IgD-negative memory B cell (primary cell): ENCODE measurements at regions not wholly inside any gene's neighbourhood (a gene's known extent, or its start where the extent isn't known, plus 50 kb on each side); places are given as distances from the start of the nearest gene placed in this dataset.
"Not testable (repeated sequence)": the region's sequence is repeated elsewhere in the genome, so short reads cannot be mapped to it uniquely, and the experiment has no call there.

Experiments used
- H3K27ac Mint-ChIP-seq, 3 donors: one replicate each; pipeline ENCODE4 v1.8.0; 2020 to 2022; ENCODE audit warnings: mild to moderate bottlenecking in 3 of 3, mixed read lengths in 3 of 3, moderate library complexity in 1 of 3
- H3K27me3 Mint-ChIP-seq: one replicate; pipeline ENCODE4 v1.8.0; 2021; ENCODE audit warnings: mixed read lengths
- H3K36me3 Mint-ChIP-seq: one replicate; pipeline ENCODE4 v1.8.0; 2020; ENCODE audit warnings: mild to moderate bottlenecking, mixed read lengths
- H3K4me1 Mint-ChIP-seq, 3 donors: one replicate each; pipeline ENCODE4 v1.8.0; 2020 to 2022; ENCODE audit warnings: mixed read lengths in 3 of 3, mild to moderate bottlenecking in 1 of 3
- H3K4me3 Mint-ChIP-seq, 4 donors: one replicate each; pipeline ENCODE4 v1.8.0; 2020 to 2022; ENCODE audit warnings: mild to moderate bottlenecking in 4 of 4, mixed read lengths in 4 of 4, moderate library complexity in 3 of 4
- H3K9me3 Mint-ChIP-seq, 3 donors: one replicate each; pipeline ENCODE4 v1.8.0; 2020 to 2021; ENCODE audit warnings: mixed read lengths in 3 of 3, mild to moderate bottlenecking in 1 of 3

DNA sequence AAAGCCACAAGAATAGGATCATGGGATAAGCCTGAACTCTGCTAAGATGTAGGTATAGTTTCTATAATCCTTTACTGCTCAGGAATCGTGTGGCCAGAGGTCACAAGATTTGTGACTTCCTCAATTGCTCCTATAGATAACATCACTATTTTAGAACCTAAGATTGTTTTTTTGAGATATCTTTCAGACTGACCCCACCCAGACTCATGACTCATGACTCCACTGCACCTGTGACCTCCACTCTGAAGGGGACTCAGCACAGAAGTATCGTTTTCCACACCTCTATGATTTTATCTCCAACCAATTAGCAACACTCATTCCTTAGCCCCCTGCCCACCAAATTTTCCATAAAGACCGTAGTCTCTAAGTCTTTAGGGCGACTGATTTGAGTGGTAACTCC is 124.5 kb upstream of the KCNK1 start:
- Mint-ChIP-seq H3K9me3 (peaks cover 0 to 11% (median 8%) of the 10 kb centered on the region in 3 donors), H3K27me3 (peaks cover 3% of the 10 kb centered on the region), H3K4me3 (no peak overlapping the region), H3K27ac (no peak overlapping the region), H3K36me3 (peaks cover 3% of the 10 kb centered on the region), H3K4me1 (peaks cover 0 to 2% (median 0%) of the 10 kb centered on the region in 3 donors)

DNA sequence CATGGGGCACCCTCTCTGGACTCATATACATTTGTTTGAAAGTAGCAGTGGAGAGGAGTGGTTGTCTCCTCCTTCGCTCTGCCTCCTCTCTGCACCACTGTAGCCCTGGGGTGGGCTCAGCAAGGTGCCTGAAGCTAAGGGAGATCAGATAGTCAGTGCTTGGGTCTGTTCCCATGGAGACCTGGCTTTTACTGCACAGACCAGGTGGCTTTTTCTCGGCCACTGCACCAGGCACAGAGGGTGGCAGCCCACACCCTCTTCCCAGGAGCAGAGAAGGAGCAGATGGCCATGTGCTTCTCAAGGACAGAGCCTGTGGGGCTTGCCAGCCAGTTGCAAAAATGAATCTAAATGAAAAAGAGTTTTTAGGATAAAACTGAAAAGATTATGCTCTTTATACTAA is 123.4 kb upstream of the KCNK1 start:
- Mint-ChIP-seq H3K4me1 (peaks cover 0 to 2% (median 0%) of the 10 kb centered on the region in 3 donors), H3K9me3 (peaks cover 0 to 8% (median 8%) of the 10 kb centered on the region in 3 donors), H3K36me3 (peaks cover 3% of the 10 kb centered on the region), H3K27me3 (peaks cover 3% of the 10 kb centered on the region), H3K4me3 (no peak overlapping the region), H3K27ac (no peak overlapping the region)

DNA sequence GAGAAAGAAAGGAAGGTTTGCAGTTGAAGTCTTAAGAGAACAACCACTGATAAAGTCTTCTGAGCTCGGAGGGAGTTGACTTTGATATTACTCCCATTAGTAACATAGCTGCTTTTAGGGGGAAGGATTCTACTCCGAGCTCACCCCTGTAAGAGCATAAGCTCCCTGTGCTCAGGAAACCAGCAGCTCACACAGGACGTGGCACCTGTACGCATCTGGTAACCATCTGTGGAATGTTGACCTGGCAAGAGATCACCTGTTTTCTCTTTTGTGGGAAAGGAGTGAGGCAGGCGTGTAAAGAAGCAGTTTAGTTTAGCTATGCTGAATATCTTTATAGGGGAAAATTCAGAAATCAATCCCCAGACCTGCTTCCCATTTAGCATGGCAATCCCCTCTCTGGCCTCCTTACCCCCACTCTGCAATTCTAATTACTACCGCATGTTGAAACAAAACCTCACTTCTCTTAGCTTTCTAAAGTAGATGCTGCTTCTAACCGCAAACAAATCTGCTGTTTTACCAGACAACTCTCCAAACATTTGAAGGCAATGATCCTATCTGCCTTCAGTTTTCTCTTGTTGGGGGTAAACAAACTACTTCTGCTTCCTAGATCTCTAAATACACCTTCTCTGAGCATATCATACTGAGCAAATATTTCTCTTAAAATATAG is 121.8 kb upstream of the KCNK1 start:
- Mint-ChIP-seq H3K36me3 (peaks cover 3% of the 10 kb centered on the region), H3K4me3 (no peak overlapping the region), H3K27ac (no peak overlapping the region), H3K27me3 (peaks cover under 1% of the 10 kb centered on the region), H3K4me1 (peaks cover 0 to 2% (median 0%) of the 10 kb centered on the region in 3 donors), H3K9me3 (peaks cover 0 to 8% (median 7%) of the 10 kb centered on the region in 3 donors)

DNA sequence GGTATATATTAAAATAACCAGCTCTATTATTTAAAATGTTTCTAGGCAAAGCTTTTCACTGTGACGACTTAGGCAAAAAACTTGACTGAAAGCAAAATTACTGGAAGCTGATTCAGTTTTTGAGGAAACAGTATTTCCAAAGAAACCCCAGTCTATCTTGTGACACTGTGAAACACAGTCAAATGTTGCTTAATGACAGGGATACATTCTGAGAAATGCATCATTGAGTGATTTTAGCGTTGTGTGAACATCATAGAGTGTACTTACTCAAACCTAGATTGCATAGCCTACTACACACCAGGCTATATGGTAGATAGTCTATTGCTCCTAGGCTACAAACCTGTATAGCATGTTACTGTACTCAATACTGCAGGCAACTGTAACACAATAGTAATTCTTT is 116.9 kb upstream of the KCNK1 start:
- Mint-ChIP-seq H3K4me3 (no peak overlapping the region), H3K4me1 (peaks cover 0 to 2% (median 0%) of the 10 kb centered on the region in 3 donors), H3K9me3 (no peaks in the 10 kb centered on the region), H3K27me3 (no peaks in the 10 kb centered on the region), H3K36me3 (no peaks in the 10 kb centered on the region), H3K27ac (no peak overlapping the region)

DNA sequence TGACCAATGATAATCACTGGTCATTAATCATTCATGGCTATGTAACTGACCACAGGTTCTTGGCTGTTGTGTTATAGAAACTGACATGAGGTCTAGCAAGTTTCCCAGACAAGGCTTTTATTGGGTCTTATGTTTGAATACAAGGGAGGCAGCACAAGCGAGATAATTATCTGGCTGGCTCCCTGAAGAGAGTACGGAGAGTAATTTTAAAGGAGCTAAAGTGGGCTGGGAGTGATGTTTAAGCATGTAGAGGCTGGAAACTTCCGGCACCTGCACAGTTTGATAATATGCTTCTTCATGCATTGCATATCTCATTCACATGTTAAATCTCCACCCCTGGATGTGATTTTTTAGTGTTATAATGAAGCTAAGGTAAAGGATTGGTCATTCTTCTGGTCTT is 116.2 kb upstream of the KCNK1 start:
- H3K4me3 Mint-ChIP-seq, result no peak overlapping the region

DNA sequence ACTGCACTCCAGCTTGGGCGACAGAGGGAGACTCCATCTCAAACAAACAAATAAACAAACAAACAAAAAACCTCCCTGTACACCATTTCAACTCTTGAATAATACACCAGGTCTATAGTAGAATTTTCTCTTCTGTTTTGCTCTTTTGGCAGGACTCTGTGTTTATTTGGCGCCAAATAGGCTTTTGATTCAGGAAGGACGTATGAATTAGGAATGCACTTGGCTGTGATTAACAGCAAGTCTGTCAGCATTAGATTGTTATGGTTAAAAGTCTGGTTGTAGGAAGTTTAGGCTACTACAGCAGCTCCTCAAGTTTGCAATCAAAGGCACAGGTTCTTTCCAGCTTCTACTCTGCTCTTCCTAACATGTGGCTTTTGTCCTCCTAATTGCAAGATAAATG is 113.8 kb upstream of the KCNK1 start:
- no peak overlapping the region for H3K27ac Mint-ChIP-seq
- H3K4me1 Mint-ChIP-seq, result peaks cover 0 to 2% (median 0%) of the 10 kb centered on the region in 3 donors
- no peaks in the 10 kb centered on the region for H3K36me3 Mint-ChIP-seq
- H3K4me3 Mint-ChIP-seq, result no peak overlapping the region
- no peaks in the 10 kb centered on the region for H3K27me3 Mint-ChIP-seq
- peaks cover 0 to 2% (median 0%) of the 10 kb centered on the region in 3 donors for H3K9me3 Mint-ChIP-seq

More for the DNA sequence above, 116.2 kb upstream of the KCNK1 start:
- Mint-ChIP-seq H3K9me3 (peaks cover 0 to 2% (median 0%) of the 10 kb centered on the region in 3 donors), H3K4me1 (peaks cover 0 to 2% (median 0%) of the 10 kb centered on the region in 3 donors), H3K27me3 (no peaks in the 10 kb centered on the region), H3K27ac (no peak overlapping the region), H3K36me3 (no peaks in the 10 kb centered on the region)

DNA sequence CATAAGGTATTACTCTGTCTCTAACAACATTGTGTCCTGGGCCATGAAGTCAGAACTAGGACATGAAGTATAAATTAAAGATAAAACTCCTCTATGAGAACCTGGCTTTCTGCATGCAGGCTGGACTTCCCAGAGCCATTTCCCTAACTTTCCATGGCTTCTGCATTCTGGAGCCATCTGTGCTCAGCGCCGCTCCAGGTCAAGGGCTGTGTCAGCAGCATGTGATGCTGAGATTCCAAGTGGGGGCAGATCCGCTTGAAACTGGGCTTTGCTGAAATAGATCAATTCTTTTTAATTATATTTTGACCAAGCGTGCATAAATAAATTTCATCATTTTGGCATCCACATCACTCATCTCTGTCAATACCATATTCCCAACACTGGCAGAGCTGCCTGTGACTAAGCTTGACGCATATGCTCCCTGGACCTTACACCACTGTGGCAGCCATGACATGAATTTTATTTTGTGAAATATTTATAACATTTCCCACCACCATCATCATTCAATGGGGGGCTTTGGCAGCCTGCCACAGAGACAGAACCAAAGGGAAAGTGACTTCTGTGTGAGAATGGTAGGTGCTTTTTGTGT is 110.4 kb upstream of the KCNK1 start:
- H3K36me3 Mint-ChIP-seq, result no peaks in the 10 kb centered on the region
- H3K27ac Mint-ChIP-seq, result peak overlapping the region in 1 of 3 donors; percentile 71
- no peak overlapping the region for H3K4me3 Mint-ChIP-seq
- no peaks in the 10 kb centered on the region for H3K27me3 Mint-ChIP-seq
- H3K4me1 Mint-ChIP-seq, result peaks cover 0 to 2% (median 0%) of the 10 kb centered on the region in 3 donors
- H3K9me3 Mint-ChIP-seq, result peaks cover 0 to 5% (median 3%) of the 10 kb centered on the region in 3 donors

DNA sequence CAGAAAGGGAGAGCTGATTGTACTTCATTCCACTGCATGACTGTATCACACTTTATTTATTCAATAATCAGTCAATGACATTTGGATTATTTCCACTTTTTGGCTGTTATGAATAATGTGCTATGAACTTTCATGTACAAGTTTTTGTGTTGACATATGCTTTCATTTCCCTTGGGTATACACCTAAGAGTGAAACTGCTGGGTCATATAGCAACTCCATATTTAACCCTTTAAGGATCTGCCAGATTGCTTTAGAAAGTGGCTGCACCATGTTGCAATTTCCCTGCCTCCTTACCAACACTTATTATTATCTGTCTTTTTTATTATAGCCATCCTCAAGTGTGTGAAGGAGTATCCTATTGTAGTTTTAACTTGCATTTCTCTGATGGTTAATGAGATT is 108.8 kb upstream of the KCNK1 start:
- Mint-ChIP-seq H3K4me1 (peaks cover 0 to 2% (median 0%) of the 10 kb centered on the region in 3 donors), H3K4me3 (no peak overlapping the region), H3K36me3 (no peaks in the 10 kb centered on the region), H3K27ac (no peak overlapping the region), H3K27me3 (no peaks in the 10 kb centered on the region), H3K9me3 (peaks cover 0 to 5% (median 3%) of the 10 kb centered on the region in 3 donors)

DNA sequence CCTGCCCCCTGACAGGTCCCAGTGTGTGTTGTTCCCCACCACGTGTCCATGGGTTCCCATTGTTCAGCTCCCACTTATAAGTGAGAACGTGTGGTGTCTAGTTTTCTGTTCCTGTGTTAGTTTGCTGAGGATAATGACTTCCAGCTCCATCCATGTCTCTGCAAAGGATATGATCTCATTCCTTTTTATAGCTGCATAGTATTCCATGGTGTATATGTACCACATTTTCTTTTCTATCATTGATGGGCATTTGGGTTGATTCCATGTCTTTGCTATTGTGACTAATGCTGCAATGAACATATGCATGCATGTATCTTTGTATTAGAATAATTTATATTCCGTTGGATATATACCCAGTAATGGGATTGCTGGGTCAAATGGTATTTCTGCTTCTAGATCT is 108.0 kb upstream of the KCNK1 start:
- not testable (repeated sequence) for H3K36me3 Mint-ChIP-seq, H3K9me3 Mint-ChIP-seq, H3K4me1 Mint-ChIP-seq, H3K27me3 Mint-ChIP-seq, H3K27ac Mint-ChIP-seq
- H3K4me3 Mint-ChIP-seq, result peak overlapping the region in 1 of 4 donors; percentile 22

DNA sequence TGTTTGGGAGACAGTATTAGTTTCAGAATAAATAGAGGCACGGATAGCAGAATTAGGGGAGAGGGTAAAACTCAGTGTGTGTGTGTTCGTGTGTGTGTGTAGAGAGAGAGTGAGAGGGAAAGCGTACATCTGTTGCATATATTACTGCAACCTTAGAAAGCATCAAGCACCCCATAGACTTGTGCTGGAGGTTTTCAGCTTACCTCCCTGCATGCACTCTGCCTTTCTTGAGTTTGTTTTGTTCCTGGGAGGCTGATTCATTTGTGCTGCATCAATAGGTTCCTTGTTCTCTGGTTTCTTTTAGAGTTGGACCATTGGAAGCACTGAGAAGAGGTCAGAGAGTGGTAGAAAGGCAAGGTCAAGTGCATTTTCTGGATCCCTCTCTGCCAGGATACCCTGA is 104.4 kb upstream of the KCNK1 start:
- no peak overlapping the region for H3K4me3 Mint-ChIP-seq
- peaks cover 0 to 5% (median 3%) of the 10 kb centered on the region in 3 donors for H3K9me3 Mint-ChIP-seq
- no peak overlapping the region for H3K27ac Mint-ChIP-seq
- peaks cover 0 to 1% (median 0%) of the 10 kb centered on the region in 3 donors for H3K4me1 Mint-ChIP-seq
- no peaks in the 10 kb centered on the region for H3K27me3 Mint-ChIP-seq
- H3K36me3 Mint-ChIP-seq, result no peaks in the 10 kb centered on the region

DNA sequence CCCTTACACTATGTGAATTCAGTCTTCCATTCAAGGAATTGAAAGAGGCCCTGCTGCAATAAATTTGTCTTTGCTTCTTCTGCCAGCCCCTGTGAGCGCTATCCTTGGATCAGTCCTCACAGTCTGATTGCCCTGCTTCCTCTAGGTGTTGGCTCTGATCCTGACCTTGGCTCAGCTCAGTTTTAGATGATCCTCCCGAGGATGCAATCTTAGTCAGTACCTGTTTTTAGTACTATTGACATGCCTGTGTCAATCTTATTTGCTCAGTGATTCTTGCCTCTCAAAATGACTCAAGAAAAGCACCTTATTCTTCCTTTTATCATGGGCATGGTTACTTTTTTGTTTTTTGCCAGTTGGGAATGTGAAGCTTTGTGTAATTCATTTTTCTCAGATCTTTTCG is 101.4 kb upstream of the KCNK1 start:
- H3K36me3 Mint-ChIP-seq, result no peaks in the 10 kb centered on the region
- H3K27me3 Mint-ChIP-seq, result no peaks in the 10 kb centered on the region

DNA sequence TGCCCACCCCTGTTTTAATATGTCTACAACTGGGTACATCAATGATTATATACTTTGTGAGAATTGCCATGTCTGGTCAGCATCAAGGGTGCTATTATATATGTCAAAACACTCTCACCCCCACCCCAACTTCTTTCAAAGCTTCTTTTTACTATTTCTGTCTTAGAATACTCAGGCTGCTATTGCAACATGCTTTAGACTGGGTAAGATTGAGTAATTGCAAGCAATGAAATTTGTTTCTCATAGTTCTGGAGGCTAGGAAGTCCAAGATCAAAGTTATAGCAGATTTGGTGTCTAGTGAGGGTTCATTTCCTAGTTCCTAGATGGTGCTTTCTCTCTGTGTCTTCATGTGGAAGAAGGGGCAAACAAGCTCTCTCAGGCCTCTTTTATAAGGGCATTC is 100.5 kb upstream of the KCNK1 start:
- no peaks in the 10 kb centered on the region for H3K27me3 Mint-ChIP-seq
- H3K4me3 Mint-ChIP-seq, result no peak overlapping the region
- no peaks in the 10 kb centered on the region for H3K36me3 Mint-ChIP-seq
- peaks cover 0 to 3% (median under 1%) of the 10 kb centered on the region in 3 donors for H3K9me3 Mint-ChIP-seq
- no peak overlapping the region for H3K27ac Mint-ChIP-seq
- H3K4me1 Mint-ChIP-seq, result peaks cover 0 to under 1% (median under 1%) of the 10 kb centered on the region in 3 donors

More for the DNA sequence above, 101.4 kb upstream of the KCNK1 start:
- no peak overlapping the region for H3K4me3 Mint-ChIP-seq
- H3K9me3 Mint-ChIP-seq, result peaks cover 0 to 2% (median 0%) of the 10 kb centered on the region in 3 donors
- no peaks in the 10 kb centered on the region for H3K4me1 Mint-ChIP-seq
- H3K27ac Mint-ChIP-seq, result no peak overlapping the region

DNA sequence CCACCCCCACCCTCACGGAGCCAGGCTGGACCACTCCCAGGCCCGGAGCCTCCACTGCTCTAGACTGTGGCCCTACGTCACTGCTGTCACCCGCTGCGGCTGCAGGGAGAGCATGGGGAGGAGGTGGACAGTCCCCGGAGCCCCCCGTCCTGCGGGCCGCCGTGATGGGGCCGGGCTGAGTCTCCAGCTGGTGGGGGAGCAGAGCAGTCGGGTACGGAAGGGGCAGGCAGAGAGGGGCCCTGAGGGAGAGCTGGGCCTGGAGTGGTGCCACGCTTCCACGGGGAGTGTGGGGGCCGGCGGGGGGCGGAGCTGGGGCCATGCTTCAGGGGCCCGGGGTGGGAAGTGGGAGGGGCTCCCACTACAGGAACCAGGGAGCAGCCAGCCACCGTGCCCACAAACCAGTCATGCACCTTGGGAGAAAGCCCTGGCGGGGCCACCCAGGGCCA is 98.9 kb upstream of the KCNK1 start:
- Mint-ChIP-seq H3K4me3 (no peak overlapping the region), H3K9me3 (peaks cover 0 to 3% (median 1%) of the 10 kb centered on the region in 3 donors), H3K36me3 (no peaks in the 10 kb centered on the region), H3K27ac (no peak overlapping the region), H3K27me3 (no peaks in the 10 kb centered on the region), H3K4me1 (peaks cover 0 to 2% (median 2%) of the 10 kb centered on the region in 3 donors)

DNA sequence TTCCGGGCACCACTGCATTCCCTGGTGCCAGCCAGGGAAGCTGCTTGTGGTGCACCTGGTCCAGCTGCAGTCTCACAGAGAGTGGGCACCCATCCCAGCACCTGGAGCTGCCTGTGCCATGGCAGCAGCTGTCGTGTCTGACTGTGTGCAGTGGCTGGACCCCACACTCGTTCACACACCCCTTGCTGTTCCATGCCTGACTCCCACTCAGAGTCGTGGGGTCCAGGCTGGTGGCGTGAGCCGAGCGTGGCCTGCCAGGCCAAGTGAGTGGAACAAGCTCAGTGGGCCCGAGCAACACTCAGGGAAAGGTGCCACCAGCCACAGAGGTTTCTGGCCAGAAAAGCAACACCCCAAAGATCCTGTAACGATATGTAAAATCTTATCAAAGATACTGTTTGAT is 97.2 kb upstream of the KCNK1 start:
- Mint-ChIP-seq H3K4me3 (no peak overlapping the region), H3K27ac (no peak overlapping the region), H3K9me3 (peaks cover 0 to 2% (median 1%) of the 10 kb centered on the region in 3 donors)

DNA sequence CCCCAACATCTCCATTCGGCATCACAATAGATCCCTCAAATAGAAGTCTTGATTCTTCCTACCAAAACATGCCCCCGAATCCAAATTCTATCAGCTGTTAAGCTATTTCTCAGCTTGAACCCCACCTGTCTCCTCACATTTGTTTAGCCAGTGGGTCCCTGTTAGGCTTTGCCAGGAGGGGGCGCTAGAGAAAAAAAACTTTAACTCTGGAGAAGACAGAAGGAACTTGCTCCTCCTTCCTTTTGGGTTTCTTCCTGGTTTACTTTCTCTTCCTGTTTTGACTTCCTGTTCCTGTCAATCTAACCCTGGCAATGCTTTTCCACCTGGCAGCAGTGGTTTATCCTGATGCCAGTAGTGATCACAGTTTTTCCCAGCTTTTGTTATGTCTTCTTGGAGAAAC is 95.6 kb upstream of the KCNK1 start:
- Mint-ChIP-seq H3K4me3 (peak overlapping the region in 1 of 4 donors; percentile 78), H3K4me1 (peaks cover 0 to 2% (median 2%) of the 10 kb centered on the region in 3 donors), H3K27ac (no peak overlapping the region)

More for the DNA sequence above, 97.2 kb upstream of the KCNK1 start:
- peaks cover 0 to 2% (median 2%) of the 10 kb centered on the region in 3 donors for H3K4me1 Mint-ChIP-seq
- H3K36me3 Mint-ChIP-seq, result no peaks in the 10 kb centered on the region
- no peaks in the 10 kb centered on the region for H3K27me3 Mint-ChIP-seq

More for the DNA sequence above, 95.6 kb upstream of the KCNK1 start:
- peaks cover 0 to 2% (median 1%) of the 10 kb centered on the region in 3 donors for H3K9me3 Mint-ChIP-seq
- no peaks in the 10 kb centered on the region for H3K27me3 Mint-ChIP-seq
- no peaks in the 10 kb centered on the region for H3K36me3 Mint-ChIP-seq
